Skeletal muscle tissue (tissue), 3 donors: ENCODE measurements at regions not wholly inside any gene's neighbourhood (a gene's known extent, or its start where the extent isn't known, plus 50 kb on each side); places are given as distances from the start of the nearest gene placed in this dataset.

Experiments used
- H3K27ac ChIP-seq: one replicate; pipeline ENCODE4 v1.7.0; 2013; ENCODE audit warnings: mild to moderate bottlenecking, low read depth, low read length, inconsistent platforms
- H3K27me3 ChIP-seq, 3 donors: one replicate each; pipeline ENCODE4 v1.7.0; 2013; ENCODE audit warnings: low read length in 3 of 3; ENCODE audit not compliant: control insufficient read depth in 3 of 3, insufficient read depth in 3 of 3
- H3K36me3 ChIP-seq, 3 donors: one replicate each; pipeline ENCODE4 v1.7.0; 2013; ENCODE audit warnings: low read length in 3 of 3; ENCODE audit not compliant: control insufficient read depth in 3 of 3, insufficient read depth in 3 of 3
- H3K4me1 ChIP-seq, 3 donors: one replicate each; pipeline ENCODE4 v1.7.0; 2013; ENCODE audit warnings: low read length in 3 of 3, mild to moderate bottlenecking in 3 of 3; ENCODE audit not compliant: control insufficient read depth in 3 of 3, insufficient read depth in 3 of 3
- H3K4me3 ChIP-seq, 3 donors: one replicate each; pipeline ENCODE4 v1.7.0; 2013; ENCODE audit warnings: low read length in 3 of 3
- H3K9ac ChIP-seq, 3 donors: one replicate each; pipeline ENCODE4 v1.7.0; 2013; ENCODE audit warnings: low read length in 3 of 3, mild to moderate bottlenecking in 3 of 3, moderate library complexity in 2 of 3, low read depth in 1 of 3
- H3K9me3 ChIP-seq, 3 donors: one replicate each; pipeline ENCODE4 v1.7.0; 2013; ENCODE audit warnings: low read length in 3 of 3; ENCODE audit not compliant: control insufficient read depth in 3 of 3
- donor health status: Osteomylitis.

GRCh38 chr7:26563406-26563805 is 271.7 kb downstream of the SNX10 start:
- peaks cover 0 to 3% (median 0%) of the 10 kb centered on the region in 3 donors for H3K27me3 ChIP-seq
- H3K4me1 ChIP-seq, result no peaks in the 10 kb centered on the region
- H3K9ac ChIP-seq, result no peak overlapping the region
- no peaks in the 10 kb centered on the region for H3K9me3 ChIP-seq
- H3K36me3 ChIP-seq, result no peaks in the 10 kb centered on the region
- no peak overlapping the region for H3K4me3 ChIP-seq
- H3K27ac ChIP-seq, result no peak overlapping the region

- Histone ChIP-seq H3K9me3 (peaks cover 0 to 3% (median 0%) of the 10 kb centered on the region in 3 donors), H3K27me3 (peaks cover 0 to 3% (median 0%) of the 10 kb centered on the region in 3 donors), H3K4me3 (no peak overlapping the region), H3K4me1 (no peaks in the 10 kb centered on the region), H3K9ac (no peak overlapping the region), H3K27ac (no peak overlapping the region), H3K36me3 (no peaks in the 10 kb centered on the region)
Measured at GRCh38 chr7:26567266-26567665, 275.6 kb downstream of the SNX10 start.

- H3K4me3 ChIP-seq, result no peak overlapping the region
- H3K9me3 ChIP-seq, result peaks cover 0 to 3% (median 0%) of the 10 kb centered on the region in 3 donors
- peaks cover 0 to 2% (median 0%) of the 10 kb centered on the region in 3 donors for H3K27me3 ChIP-seq
- H3K4me1 ChIP-seq, result no peaks in the 10 kb centered on the region
- H3K9ac ChIP-seq, result no peak overlapping the region
- no peaks in the 10 kb centered on the region for H3K36me3 ChIP-seq
- H3K27ac ChIP-seq, result no peak overlapping the region
Measured at GRCh38 chr7:26574476-26574875, 282.8 kb downstream of the SNX10 start.

GRCh38 chr7:26580064-26580591 is 284.3 kb downstream of the SKAP2 start:
- no peak overlapping the region for H3K4me3 ChIP-seq
- no peaks in the 10 kb centered on the region for H3K27me3 ChIP-seq
- no peaks in the 10 kb centered on the region for H3K4me1 ChIP-seq
- H3K36me3 ChIP-seq, result no peaks in the 10 kb centered on the region
- H3K27ac ChIP-seq, result no peak overlapping the region
- no peaks in the 10 kb centered on the region for H3K9me3 ChIP-seq
- H3K9ac ChIP-seq, result no peak overlapping the region

GRCh38 chr7:26580711-26581110 is 283.7 kb downstream of the SKAP2 start:
- H3K4me1 ChIP-seq, result no peaks in the 10 kb centered on the region
- H3K27me3 ChIP-seq, result no peaks in the 10 kb centered on the region
- no peaks in the 10 kb centered on the region for H3K36me3 ChIP-seq
- no peaks in the 10 kb centered on the region for H3K9me3 ChIP-seq
- no peak overlapping the region for H3K27ac ChIP-seq
- H3K4me3 ChIP-seq, result no peak overlapping the region
- no peak overlapping the region for H3K9ac ChIP-seq

- Histone ChIP-seq H3K4me1 (no peaks in the 10 kb centered on the region), H3K9me3 (no peaks in the 10 kb centered on the region), H3K4me3 (no peak overlapping the region), H3K9ac (no peak overlapping the region), H3K27ac (no peak overlapping the region), H3K36me3 (no peaks in the 10 kb centered on the region), H3K27me3 (peaks cover 0 to under 1% (median 0%) of the 10 kb centered on the region in 3 donors)
Measured at GRCh38 chr7:26583094-26583648, 281.2 kb downstream of the SKAP2 start.

GRCh38 chr7:26584326-26584725 is 280.1 kb downstream of the SKAP2 start:
- H3K36me3 ChIP-seq, result no peaks in the 10 kb centered on the region
- H3K9ac ChIP-seq, result no peak overlapping the region
- H3K9me3 ChIP-seq, result no peaks in the 10 kb centered on the region
- H3K4me1 ChIP-seq, result no peaks in the 10 kb centered on the region
- peaks cover 0 to 3% (median 0%) of the 10 kb centered on the region in 3 donors for H3K27me3 ChIP-seq
- H3K4me3 ChIP-seq, result no peak overlapping the region
- no peak overlapping the region for H3K27ac ChIP-seq

GRCh38 chr7:26584987-26585665 is 279.3 kb downstream of the SKAP2 start:
- H3K27me3 ChIP-seq, result peaks cover 0 to 3% (median 0%) of the 10 kb centered on the region in 3 donors
- H3K4me1 ChIP-seq, result no peaks in the 10 kb centered on the region

GRCh38 chr7:26587536-26587935 is 276.9 kb downstream of the SKAP2 start:
- H3K4me3 ChIP-seq, result no peak overlapping the region
- peaks cover 0 to 3% (median 0%) of the 10 kb centered on the region in 3 donors for H3K27me3 ChIP-seq
- no peak overlapping the region for H3K9ac ChIP-seq
- no peaks in the 10 kb centered on the region for H3K36me3 ChIP-seq
- H3K9me3 ChIP-seq, result no peaks in the 10 kb centered on the region
- no peak overlapping the region for H3K27ac ChIP-seq
- H3K4me1 ChIP-seq, result no peaks in the 10 kb centered on the region

More at GRCh38 chr7:26584987-26585665, 279.3 kb downstream of the SKAP2 start:
- Histone ChIP-seq H3K27ac (no peak overlapping the region), H3K36me3 (no peaks in the 10 kb centered on the region), H3K9ac (no peak overlapping the region), H3K9me3 (no peaks in the 10 kb centered on the region), H3K4me3 (no peak overlapping the region)

- Histone ChIP-seq H3K4me1 (peaks cover 0 to 7% (median 3%) of the 10 kb centered on the region in 3 donors), H3K27me3 (peaks cover 0 to 5% (median 3%) of the 10 kb centered on the region in 3 donors), H3K4me3 (no peak overlapping the region), H3K9me3 (no peaks in the 10 kb centered on the region), H3K27ac (no peak overlapping the region), H3K9ac (no peak overlapping the region), H3K36me3 (no peaks in the 10 kb centered on the region)
Measured at GRCh38 chr7:26588511-26588910, 275.9 kb downstream of the SKAP2 start.
